Stimulated activated CD4-positive, alpha-beta T cell treated with anti-CD3 and anti-CD28 coated beads, Interleukin-4, amount 100 ng/mL, for 48 hours (primary cell): ENCODE measurements at regions not wholly inside any gene's neighbourhood (a gene's known extent, or its start where the extent isn't known, plus 50 kb on each side); places are given as distances from the start of the nearest gene placed in this dataset.
"Not testable (repeated sequence)": the region's sequence is repeated elsewhere in the genome, so short reads cannot be mapped to it uniquely, and the experiment has no call there.

Experiments used
- DNase-seq, 2 donors: peaks; one replicate each; pipeline ENCODE4 v3.0.0-alpha.2; 2020; ENCODE audit warnings: low read depth in 2 of 2

DNA sequence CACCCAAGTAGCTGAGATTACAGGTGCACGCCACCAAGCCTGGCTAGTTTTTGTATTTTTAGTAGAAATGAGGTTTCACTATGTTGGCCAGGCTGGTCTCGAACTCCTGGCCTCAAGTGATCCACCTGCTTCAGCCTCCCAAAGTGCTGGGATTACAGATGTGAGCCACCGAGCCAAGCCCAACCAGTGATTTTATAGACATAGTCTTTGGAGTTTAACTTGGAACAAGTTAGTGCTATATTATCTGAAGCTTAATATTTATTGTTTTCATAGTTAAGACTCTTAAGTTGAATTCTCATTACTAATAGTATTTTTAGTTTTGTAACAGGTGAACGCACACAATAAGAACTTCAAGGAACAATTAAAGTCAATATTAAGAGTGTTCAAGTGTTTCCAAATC lies 122.1 kb downstream of the SPAG6 start:
- not testable (repeated sequence) for DNase-seq

DNA sequence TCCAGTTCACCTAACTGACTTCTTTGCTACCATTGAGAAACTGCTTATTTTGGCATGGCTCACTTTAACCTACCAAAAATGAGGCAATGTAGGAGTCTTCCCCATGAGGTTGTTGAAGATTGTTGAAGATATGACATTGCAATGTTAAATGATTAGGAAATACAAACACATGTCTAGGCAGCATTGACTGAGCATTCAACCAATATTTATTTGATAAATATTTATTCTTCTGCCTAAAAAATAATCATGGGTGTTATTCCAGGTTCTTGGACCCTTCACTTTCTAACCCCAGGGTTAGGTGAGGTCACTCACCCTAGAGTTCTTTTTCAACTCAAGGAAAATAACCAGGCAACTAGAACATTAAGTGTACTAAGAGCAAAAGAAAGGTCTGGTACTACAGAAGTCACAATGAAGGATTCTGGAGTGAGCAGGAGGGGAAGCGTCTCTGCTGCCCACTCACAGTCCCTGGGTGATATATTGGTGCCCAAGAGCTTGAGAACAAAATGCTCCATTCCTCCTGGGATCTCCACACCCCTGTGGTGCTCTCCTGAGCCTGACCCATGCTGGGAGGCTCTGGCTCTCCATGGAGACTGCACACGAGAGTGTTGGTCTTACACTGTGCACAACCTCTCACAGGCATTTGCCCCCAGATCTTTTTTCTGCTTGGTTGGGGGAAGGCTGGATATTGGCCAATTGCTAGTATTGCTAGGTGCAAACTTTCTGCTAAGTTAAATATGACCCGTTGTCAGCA lies 123.4 kb downstream of the SPAG6 start:
- no peak for DNase-seq

DNA sequence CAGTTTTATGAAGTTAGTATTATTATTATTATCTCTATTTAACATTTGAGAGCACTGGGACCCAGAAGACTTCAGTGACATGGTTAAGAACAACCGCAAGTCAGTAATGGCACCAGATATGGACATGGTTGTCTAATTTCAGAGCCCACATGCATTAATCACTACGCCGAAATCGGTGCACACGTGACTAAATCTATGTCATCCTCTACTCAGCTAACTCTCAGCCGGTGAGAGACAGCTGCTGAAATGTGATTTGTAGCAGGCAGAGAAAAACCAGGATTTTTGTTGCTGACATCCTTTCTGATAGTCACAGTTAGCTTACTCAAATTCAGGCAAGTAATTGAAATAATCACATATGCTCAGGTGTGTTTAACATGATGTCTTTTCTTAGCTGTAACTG lies 127.7 kb downstream of the SPAG6 start:
- no peak for DNase-seq

DNA sequence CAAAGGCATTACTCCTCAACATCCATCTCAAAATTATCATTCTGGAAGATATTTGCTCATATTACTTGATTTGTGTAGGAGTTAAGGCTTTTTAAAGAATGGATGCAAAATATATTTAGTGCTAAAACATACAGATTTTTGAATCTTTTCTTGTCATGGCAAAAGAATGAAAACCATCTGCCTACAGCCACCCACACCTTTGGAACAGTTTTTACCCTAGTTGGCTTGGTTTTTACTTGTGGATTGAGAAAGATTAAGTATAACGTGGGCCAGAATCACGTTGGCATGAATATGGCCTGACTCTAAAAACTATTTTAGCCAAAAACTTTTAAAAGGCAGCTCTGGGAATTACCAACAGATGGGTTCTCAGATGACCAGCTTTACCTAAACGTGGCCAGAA lies 128.2 kb downstream of the SPAG6 start:
- DNase-seq = no peak

DNA sequence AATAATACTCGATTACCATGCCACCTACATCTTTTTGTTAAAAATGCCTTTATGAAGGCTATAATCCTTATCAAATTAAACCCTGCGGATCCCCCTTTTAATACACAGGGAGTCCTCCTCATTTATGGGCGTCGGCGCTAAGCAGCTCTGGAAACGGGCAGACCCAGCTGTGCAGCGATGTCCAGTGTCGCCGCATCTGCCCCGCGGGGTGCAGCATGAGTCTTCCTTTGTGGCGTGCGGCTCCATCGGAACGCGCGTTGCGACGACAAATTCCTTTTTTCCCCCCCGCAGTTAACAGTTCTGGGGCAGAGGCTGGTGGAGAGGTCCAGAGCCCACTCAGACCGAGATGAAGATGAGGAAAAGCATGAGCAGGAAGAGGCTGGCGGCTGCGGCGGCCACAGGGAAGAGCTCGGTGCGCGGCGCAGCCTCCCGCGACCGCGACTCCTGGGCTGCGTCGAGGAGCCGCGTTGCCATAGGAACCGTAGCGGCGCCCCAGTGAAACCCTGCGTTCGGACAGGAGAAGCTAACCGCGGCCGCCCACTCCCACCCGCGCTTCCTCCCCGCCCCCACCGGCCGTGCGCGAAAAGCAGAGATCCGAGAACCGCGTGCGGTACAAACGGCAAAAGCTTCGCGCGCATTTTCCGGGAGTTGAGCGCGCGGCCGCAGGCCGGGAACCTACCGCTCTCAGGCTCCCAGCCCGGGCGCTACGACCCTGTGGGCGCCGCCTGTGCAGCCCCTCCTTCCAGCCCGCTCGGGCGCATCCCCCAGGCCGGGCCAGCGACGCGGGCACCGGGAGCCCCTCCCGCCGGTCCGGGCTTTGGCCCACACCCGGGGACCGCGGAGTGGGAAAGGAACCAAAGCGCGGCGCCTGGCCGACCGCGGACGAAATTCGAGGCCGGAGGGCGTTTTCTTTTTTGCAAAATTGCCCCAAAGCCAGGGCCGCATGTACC lies 130.6 kb downstream of the SPAG6 start:
- DNase-seq = peak in 1 of 2 donors; percentile 42

- no peak for DNase-seq
Measured at GRCh38 chr10:22476601-22477321, 131.5 kb downstream of the SPAG6 start.

DNA sequence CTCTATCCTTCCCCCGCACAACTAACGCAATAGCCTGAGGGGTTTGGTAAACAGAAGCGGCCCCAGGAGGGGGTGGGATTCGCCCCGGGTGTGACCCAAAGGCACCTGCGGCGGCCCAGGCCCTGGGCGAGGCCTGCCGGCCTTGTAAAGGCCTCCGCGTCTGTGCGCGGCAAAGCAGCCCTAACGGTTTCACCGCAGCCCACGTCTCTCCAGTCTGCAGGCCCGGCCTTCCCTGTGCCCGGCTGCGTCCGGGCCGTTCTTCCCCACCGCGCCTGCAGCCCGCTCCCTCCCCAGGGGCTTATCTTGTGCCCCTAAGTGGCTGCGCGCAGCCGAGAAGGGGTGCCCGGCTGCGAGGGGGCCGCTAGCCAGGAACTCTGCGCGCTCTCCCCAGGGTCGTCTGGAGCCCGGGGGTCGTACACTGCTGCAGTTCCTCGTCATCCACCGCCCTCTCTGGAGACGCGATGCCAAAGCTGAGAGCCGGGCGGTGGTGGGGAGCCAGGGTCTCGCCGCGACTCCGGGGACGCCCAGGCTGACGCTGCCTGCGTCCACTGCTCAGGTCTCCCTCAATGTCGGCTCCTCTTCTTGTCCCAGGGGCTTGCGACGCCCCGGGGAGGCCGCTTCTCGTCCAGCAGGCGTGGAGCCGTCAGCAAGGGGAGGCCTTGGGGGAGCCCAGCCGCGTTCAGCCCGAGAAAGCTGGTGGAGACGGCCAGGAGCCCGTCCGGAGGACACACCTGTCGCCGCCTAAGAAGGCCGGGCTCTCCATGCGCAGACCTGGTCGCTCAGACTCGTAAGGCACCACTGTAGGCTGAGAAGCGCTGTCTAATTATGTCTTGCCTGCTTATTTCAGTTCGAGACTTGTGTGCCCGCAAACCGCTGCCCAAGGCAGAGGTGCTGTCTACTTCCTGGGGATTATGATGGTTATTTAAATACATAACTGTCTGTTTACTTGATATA lies 132.3 kb downstream of the SPAG6 start:
- no peak for DNase-seq

- DNase-seq = no peak
Measured at GRCh38 chr10:22478555-22479334, 133.4 kb downstream of the SPAG6 start.

DNA sequence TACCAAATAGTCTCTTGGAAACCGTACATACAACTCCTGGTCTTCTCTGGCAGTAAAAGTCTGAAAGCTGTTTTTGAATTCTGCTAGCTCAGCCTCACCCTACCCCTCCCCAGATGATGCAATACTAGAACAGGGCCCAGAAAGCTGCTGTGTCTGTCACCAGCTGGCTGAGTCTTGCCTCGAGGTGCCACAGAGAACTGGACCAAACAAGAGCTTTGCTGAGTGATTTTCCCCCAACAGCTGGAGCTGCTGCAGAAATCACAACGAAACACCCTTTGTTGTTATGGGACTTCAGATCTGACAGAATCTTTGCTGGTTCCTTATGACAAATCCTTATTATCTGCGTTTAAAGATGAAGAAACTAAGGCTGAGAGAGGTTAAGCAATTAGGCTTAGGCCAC lies 134.1 kb downstream of the SPAG6 start:
- DNase-seq = no peak

DNA sequence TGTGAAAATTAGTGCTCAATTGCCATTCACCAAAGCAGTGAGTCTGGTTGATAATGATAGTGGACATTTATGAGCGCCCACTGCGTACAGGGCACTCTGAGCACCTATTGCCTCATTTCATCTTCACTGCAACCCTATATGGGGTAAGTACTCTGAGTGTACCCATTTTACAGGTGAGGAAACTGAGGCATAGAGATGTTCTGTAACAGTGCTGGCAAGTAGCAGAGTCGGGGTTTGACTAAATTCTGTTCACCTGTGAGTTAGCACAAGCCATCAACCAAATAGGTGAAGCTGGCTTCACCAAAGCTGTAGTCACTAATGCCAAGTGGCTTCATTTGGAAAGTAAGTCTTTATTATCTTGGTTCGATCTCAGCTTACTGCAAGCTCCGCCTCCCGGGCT lies 135.8 kb downstream of the SPAG6 start:
- no peak for DNase-seq

DNA sequence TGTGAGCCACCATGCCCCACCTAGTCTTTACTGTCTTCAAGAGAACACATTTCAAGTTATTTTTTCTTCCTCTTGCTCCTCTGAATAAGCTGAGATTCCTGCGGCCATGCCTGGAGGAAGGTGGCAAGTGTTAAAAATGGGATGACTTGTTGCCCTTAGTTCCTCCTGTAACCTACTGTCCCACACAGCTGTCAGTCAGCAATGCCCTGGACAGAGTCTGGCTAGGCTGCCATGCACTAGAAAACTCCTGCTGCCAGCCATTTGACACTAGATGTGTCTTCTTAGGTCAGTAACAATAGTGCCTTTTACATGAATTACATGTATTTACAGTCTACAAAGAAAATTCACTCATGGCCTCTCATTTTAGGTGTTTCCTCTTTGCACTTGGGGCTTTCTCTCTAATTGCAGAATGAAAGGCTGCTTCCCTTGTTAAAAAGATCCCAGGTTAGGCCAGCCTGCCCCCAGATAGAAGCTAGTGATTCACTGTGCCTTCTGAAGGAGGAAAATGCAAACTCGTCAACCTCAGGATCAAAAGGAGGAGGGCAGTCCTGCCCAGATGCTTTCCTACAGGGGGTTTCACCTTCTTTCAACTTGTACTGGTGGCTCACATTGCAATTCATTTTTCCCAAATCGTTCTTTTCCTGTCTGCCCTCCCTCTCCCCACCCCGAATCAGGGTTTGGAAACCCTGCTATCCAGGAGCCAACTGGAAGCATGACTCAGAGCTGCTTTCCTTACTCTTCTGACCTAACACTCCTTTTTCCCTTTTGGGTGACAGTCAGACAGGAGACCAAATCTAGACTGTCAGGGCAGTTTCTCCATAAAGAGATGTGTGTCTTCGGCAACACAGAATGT lies 136.6 kb downstream of the SPAG6 start:
- no peak for DNase-seq

GRCh38 chr10:22483132-22483531 lies 137.8 kb downstream of the SPAG6 start:
- no peak for DNase-seq
